MM.1S (cell line): ENCODE measurements at regions not wholly inside any gene's neighbourhood (a gene's known extent, or its start where the extent isn't known, plus 50 kb on each side); places are given as distances from the start of the nearest gene placed in this dataset.

Experiments
- CTCF ChIP-seq: fragments of 300-600 bp; sonication (generic); IDR thresholded peaks from 2 replicates; pipeline ENCODE4 v1.5.1; 2016; ENCODE audit warnings: antibody characterized with exemption, low read length, mixed read lengths
- EZH2phosphoT487 ChIP-seq: fragments of 300-600 bp; sonication (generic); IDR thresholded peaks from 2 replicates; pipeline ENCODE4 v1.6.1; 2018; ENCODE audit warnings: antibody characterized with exemption, low read length

- TF ChIP-seq CTCF (no peak), EZH2phosphoT487 (no peak)
These were observed 210.1 kb upstream of the CXCL13 start for GRCh38 chr4:77395481-77395880.
